H9 (cell line): ENCODE measurements at regions not wholly inside any gene's neighbourhood (a gene's known extent, or its start where the extent isn't known, plus 50 kb on each side); places are given as distances from the start of the nearest gene placed in this dataset.

Source experiments
- DNase-seq: peaks from one replicate; pipeline ENCODE4 v3.0.0-alpha.2; 2017
- H2AFZ ChIP-seq: one replicate; pipeline ENCODE4 v1.6.1; 2013; ENCODE audit warnings: mild to moderate bottlenecking, low read length, control low read depth, moderate library complexity
- H2AK5ac ChIP-seq: 2 replicates; pipeline ENCODE4 v1.6.1; 2013; ENCODE audit warnings: low read length, control low read depth, mixed read lengths; ENCODE audit not compliant: insufficient read length
- H2BK120ac ChIP-seq: one replicate; pipeline ENCODE4 v1.6.1; 2013; ENCODE audit warnings: low read depth, mild to moderate bottlenecking, low read length, control low read depth, inconsistent platforms; ENCODE audit not compliant: poor library complexity, severe bottlenecking
- H2BK12ac ChIP-seq: 2 replicates; pipeline ENCODE4 v1.6.1; 2013; ENCODE audit warnings: low read length, control low read depth, mixed read lengths, low read depth; ENCODE audit not compliant: insufficient read length
- H2BK15ac ChIP-seq: 2 replicates; pipeline ENCODE4 v1.6.1; 2013; ENCODE audit warnings: low read depth, low read length, control low read depth
- H2BK20ac ChIP-seq: one replicate; pipeline ENCODE4 v1.6.1; 2013; ENCODE audit warnings: low read depth, mild to moderate bottlenecking, low read length, control low read depth, inconsistent platforms; ENCODE audit not compliant: poor library complexity, severe bottlenecking
- H2BK5ac ChIP-seq: 2 replicates; pipeline ENCODE4 v1.6.1; 2013; ENCODE audit warnings: low read length, control low read depth, mixed read lengths; ENCODE audit not compliant: insufficient read length
- H3K14ac ChIP-seq: 2 replicates; pipeline ENCODE4 v1.6.1; 2013; ENCODE audit warnings: low read length, control low read depth; ENCODE audit not compliant: insufficient read depth
- H3K18ac ChIP-seq: 2 replicates; pipeline ENCODE4 v1.6.1; 2013; ENCODE audit warnings: low read depth, mild to moderate bottlenecking, mixed read lengths, low read length, control low read depth; ENCODE audit not compliant: insufficient read length
- H3K23ac ChIP-seq: 2 replicates; pipeline ENCODE4 v1.6.1; 2013; ENCODE audit warnings: low read length, control low read depth, mixed read lengths, low read depth; ENCODE audit not compliant: insufficient read length
- H3K23me2 ChIP-seq: 2 replicates; pipeline ENCODE4 v1.6.1; 2013; ENCODE audit warnings: low read depth, mild to moderate bottlenecking, mixed read lengths, low read length, control low read depth; ENCODE audit not compliant: insufficient read length, poor library complexity, severe bottlenecking
- H3K27ac ChIP-seq: 2 replicates; pipeline ENCODE4 v1.5.1; 2013; ENCODE audit warnings: low read length, control low read depth, mixed read lengths, low read depth; ENCODE audit not compliant: insufficient read length
- H3K27me3 ChIP-seq: 2 replicates; pipeline ENCODE4 v1.6.1; 2013; ENCODE audit warnings: low read length, control low read depth, inconsistent platforms; ENCODE audit not compliant: insufficient read depth
- H3K4ac ChIP-seq: 2 replicates; pipeline ENCODE4 v1.6.1; 2013; ENCODE audit warnings: low read depth, mild to moderate bottlenecking, control low read depth, inconsistent platforms, low read length, moderate library complexity
- H3K4me1 ChIP-seq: 2 replicates; pipeline ENCODE4 v1.6.1; 2013; ENCODE audit warnings: low read length, control low read depth, inconsistent platforms; ENCODE audit not compliant: insufficient read depth
- H3K4me2 ChIP-seq: 2 replicates; pipeline ENCODE4 v1.6.1; 2013; ENCODE audit warnings: low read length, control low read depth, mixed read lengths; ENCODE audit not compliant: insufficient read length, insufficient read depth
- H3K56ac ChIP-seq: 2 replicates; pipeline ENCODE4 v1.6.1; 2013; ENCODE audit warnings: low read depth, mild to moderate bottlenecking, mixed read lengths, low read length, control low read depth; ENCODE audit not compliant: insufficient read length
- H3K79me1 ChIP-seq: 2 replicates; pipeline ENCODE4 v1.6.1; 2013; ENCODE audit warnings: low read depth, mild to moderate bottlenecking, moderate library complexity, low read length, control low read depth, inconsistent platforms; ENCODE audit not compliant: insufficient read depth, poor library complexity, severe bottlenecking
- H3K79me2 ChIP-seq: 2 replicates; pipeline ENCODE4 v1.6.1; 2013; ENCODE audit warnings: low read length, control low read depth, inconsistent platforms; ENCODE audit not compliant: insufficient read depth
- H3K9ac ChIP-seq: 2 replicates; pipeline ENCODE4 v1.6.1; 2013; ENCODE audit warnings: low read length, control low read depth, mixed read lengths; ENCODE audit not compliant: insufficient read length; ENCODE audit errors: extremely low read depth
- H3K9me3 ChIP-seq: one replicate; pipeline ENCODE4 v1.6.1; 2013; ENCODE audit warnings: low read depth, low read length, inconsistent platforms; ENCODE audit not compliant: control insufficient read depth
- H3T11ph ChIP-seq: one replicate; pipeline ENCODE4 v1.6.1; 2013; ENCODE audit warnings: mild to moderate bottlenecking, low read length, control low read depth, inconsistent platforms
- H4K20me1 ChIP-seq: one replicate; pipeline ENCODE4 v1.6.1; 2013; ENCODE audit not compliant: control insufficient read depth, insufficient read length, insufficient read depth
- H4K5ac ChIP-seq: 2 replicates; pipeline ENCODE4 v1.6.1; 2013; ENCODE audit warnings: low read depth, mild to moderate bottlenecking, mixed read lengths, low read length, control low read depth; ENCODE audit not compliant: insufficient read length
- H4K8ac ChIP-seq: replicated peaks from 2 replicates; pipeline ENCODE4 v1.6.1; 2013; ENCODE audit warnings: low read length, control low read depth, mixed read lengths, low read depth; ENCODE audit not compliant: insufficient read length
- H4K91ac ChIP-seq: 2 replicates; pipeline ENCODE4 v1.6.1; 2013; ENCODE audit warnings: low read depth, mild to moderate bottlenecking, moderate library complexity, mixed read lengths, low read length, control low read depth; ENCODE audit not compliant: insufficient read length
- H3K27ac Mint-ChIP-seq, 3 experiments: 2 replicates in 2 of 3; 3 replicates in 1 of 3; pipeline ENCODE4 v1.8.0; 2020 to 2021; ENCODE audit warnings: mixed read lengths in 3 of 3, mild to moderate bottlenecking in 1 of 3, moderate library complexity in 1 of 3
- H3K27me3 Mint-ChIP-seq: 2 replicates; pipeline ENCODE4 v1.8.0; 2021; ENCODE audit warnings: low read depth, mild to moderate bottlenecking, moderate library complexity, mixed read lengths
- H3K36me3 Mint-ChIP-seq, 3 experiments: 2 replicates in 2 of 3; 3 replicates in 1 of 3; pipeline ENCODE4 v1.8.0; 2020 to 2021; ENCODE audit warnings: low read depth in 3 of 3, mixed read lengths in 3 of 3; ENCODE audit not compliant: insufficient read depth in 1 of 3
- H3K4me1 Mint-ChIP-seq, 2 experiments: 2 replicates each; pipeline ENCODE4 v1.8.0; 2020; ENCODE audit warnings: mixed read lengths in 2 of 2
- H3K4me3 Mint-ChIP-seq, 2 experiments: 2 replicates in 1 of 2; 3 replicates in 1 of 2; pipeline ENCODE4 v1.8.0; 2020 to 2021; ENCODE audit warnings: mild to moderate bottlenecking in 2 of 2, mixed read lengths in 2 of 2, moderate library complexity in 1 of 2
- H3K9me3 Mint-ChIP-seq, 2 experiments: 2 replicates in 1 of 2; 3 replicates in 1 of 2; pipeline ENCODE4 v1.8.0; 2020; ENCODE audit warnings: mild to moderate bottlenecking in 2 of 2, mixed read lengths in 2 of 2, moderate library complexity in 1 of 2
- WGBS: extraction: QIAGEN DNeasy Blood & Tissue Kit; methylation state at CpG from one replicate; pipeline ENCODE4 v1.1.7; 2013; ENCODE audit warnings: missing lambda C conversion rate, low lambda C conversion rate, mixed read lengths; ENCODE audit not compliant: insufficient read length; ENCODE audit errors: extremely low coverage; 5-methylcytosine and 5-hydroxymethylcytosine counted together
- TF ChIP-seq, protein P1 (sequence below): fragments of 200-600 bp; sonication (generic); conservative IDR thresholded peaks from 3 replicates; pipeline ENCODE4 v1.8.0; 2021; ENCODE audit warnings: antibody characterized with exemption, mild to moderate bottlenecking

DNA sequence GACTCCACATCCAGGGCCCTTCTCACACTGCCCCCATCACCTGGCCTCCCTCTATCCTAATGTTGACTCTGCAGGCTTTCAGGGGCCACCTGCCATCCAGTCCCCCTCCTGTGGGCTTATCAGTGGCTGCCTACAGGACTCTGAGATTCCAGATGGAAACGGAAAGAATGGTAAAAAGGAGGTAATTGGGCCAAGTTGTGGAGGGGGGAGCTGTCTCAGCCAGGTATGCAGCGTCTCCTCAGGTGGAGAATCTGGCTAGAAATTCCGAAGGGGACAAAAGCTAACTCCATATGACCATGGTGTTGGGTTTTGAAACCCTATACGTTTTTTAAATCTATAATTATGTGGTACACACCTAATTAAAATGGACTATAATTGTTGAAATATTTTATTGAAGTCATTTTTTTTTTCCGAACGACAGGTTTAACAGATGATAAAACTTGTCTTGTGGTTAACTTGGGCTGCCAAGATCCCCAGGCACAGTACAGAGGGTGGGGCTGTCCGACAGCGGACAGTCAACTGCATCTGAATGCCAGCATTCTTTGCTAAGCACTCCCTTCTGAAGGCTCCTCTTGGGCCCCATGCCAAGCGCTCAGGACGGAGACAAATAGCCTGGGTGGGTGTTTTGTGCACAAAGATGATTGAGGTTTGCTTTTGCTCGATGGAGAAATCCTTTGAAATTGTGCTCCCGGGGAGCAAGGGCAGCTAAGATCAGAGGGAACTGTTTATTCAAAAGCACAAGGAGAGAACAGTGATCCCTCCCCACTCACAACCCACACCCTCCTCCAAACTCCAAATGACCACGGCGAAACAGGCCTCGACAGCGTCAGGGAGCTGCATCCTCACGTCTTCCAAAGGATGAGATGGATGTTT is 365.6 kb downstream of the BCL11B start:
- Histone ChIP-seq H4K91ac (no peak overlapping the region), H3K14ac (no peak overlapping the region), H3K23ac (no peak overlapping the region), H3K18ac (no peak overlapping the region), H3K79me1 (no peaks in the 10 kb centered on the region), H2AK5ac (no peak overlapping the region), H3K23me2 (no peaks in the 10 kb centered on the region), H3K9ac (no peak overlapping the region), H2BK20ac (no peak overlapping the region), H2BK15ac (no peak overlapping the region), H3K4me1 (peaks cover 8% of the 10 kb centered on the region; the same call in 1 of the 2 replicates), H3K79me2 (no peaks in the 10 kb centered on the region), H3T11ph (no peak overlapping the region), H2BK12ac (no peak overlapping the region), H2AFZ (no peak overlapping the region), H3K27ac (no peak overlapping the region), H3K56ac (no peak overlapping the region), H4K8ac (no peak overlapping the region), H3K27me3 (no peaks in the 10 kb centered on the region; the same call in 1 of the 2 replicates), H2BK120ac (no peak overlapping the region), H2BK5ac (no peak overlapping the region), H3K9me3 (no peaks in the 10 kb centered on the region), H3K4me2 (no peak overlapping the region), H3K4ac (no peak overlapping the region), H4K20me1 (no peaks in the 10 kb centered on the region), H4K5ac (no peak overlapping the region)
- H3K27ac Mint-ChIP-seq = 0 out of 7 replicates have a peak overlapping the region, but pooled peaks of 1 of the 3 experiments have one; percentile 8
- WGBS = no CpG with 5 or more reads among the region's 17 CpGs
- H3K27me3 Mint-ChIP-seq = peaks cover 6% of the 10 kb centered on the region
- peaks cover 35 to 37% of the 10 kb centered on the region in 2 experiments for H3K4me1 Mint-ChIP-seq
- no peak overlapping the region for H3K4me3 Mint-ChIP-seq
- TF ChIP-seq, protein P1, sequence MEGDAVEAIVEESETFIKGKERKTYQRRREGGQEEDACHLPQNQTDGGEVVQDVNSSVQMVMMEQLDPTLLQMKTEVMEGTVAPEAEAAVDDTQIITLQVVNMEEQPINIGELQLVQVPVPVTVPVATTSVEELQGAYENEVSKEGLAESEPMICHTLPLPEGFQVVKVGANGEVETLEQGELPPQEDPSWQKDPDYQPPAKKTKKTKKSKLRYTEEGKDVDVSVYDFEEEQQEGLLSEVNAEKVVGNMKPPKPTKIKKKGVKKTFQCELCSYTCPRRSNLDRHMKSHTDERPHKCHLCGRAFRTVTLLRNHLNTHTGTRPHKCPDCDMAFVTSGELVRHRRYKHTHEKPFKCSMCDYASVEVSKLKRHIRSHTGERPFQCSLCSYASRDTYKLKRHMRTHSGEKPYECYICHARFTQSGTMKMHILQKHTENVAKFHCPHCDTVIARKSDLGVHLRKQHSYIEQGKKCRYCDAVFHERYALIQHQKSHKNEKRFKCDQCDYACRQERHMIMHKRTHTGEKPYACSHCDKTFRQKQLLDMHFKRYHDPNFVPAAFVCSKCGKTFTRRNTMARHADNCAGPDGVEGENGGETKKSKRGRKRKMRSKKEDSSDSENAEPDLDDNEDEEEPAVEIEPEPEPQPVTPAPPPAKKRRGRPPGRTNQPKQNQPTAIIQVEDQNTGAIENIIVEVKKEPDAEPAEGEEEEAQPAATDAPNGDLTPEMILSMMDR = no peak
- no peaks in the 10 kb centered on the region for H3K9me3 Mint-ChIP-seq
- no peaks in the 10 kb centered on the region; a peak in 1 of 7 replicates for H3K36me3 Mint-ChIP-seq
- DNase-seq = no peak
